Endothelial cell of umbilical vein (primary cell): ENCODE measurements at regions not wholly inside any gene's neighbourhood (a gene's known extent, or its start where the extent isn't known, plus 50 kb on each side); places are given as distances from the start of the nearest gene placed in this dataset.

Experiments used
- EZH2 ChIP-seq: IDR thresholded peaks from 2 replicates; pipeline ENCODE4 v1.6.1; 2012; ENCODE audit warnings: borderline replicate concordance, low read depth, mild to moderate bottlenecking, moderate library complexity, low read length, inconsistent platforms; ENCODE audit not compliant: severe bottlenecking
- FOS ChIP-seq: IDR thresholded peaks from 2 replicates; pipeline ENCODE4 v1.6.1; 2011; ENCODE audit warnings: mild to moderate bottlenecking, low read length, moderate library complexity, borderline replicate concordance; ENCODE audit not compliant: insufficient read depth
- GATA2 ChIP-seq: IDR thresholded peaks from 2 replicates; pipeline ENCODE4 v1.7.0; 2011; ENCODE audit warnings: low read depth, mild to moderate bottlenecking, moderate library complexity, mixed read lengths, low read length; ENCODE audit not compliant: insufficient read length, insufficient read depth
- JUN ChIP-seq: IDR thresholded peaks from 2 replicates; pipeline ENCODE4 v1.6.1; 2011; ENCODE audit warnings: borderline replicate concordance, low read depth; ENCODE audit not compliant: insufficient read length, insufficient read depth
- MAX ChIP-seq: IDR thresholded peaks from 2 replicates; pipeline ENCODE4 v1.6.1; 2011; ENCODE audit not compliant: insufficient read depth, insufficient read length
- MYC ChIP-seq: IDR thresholded peaks from one replicate; pipeline ENCODE4 v1.6.1; 2011; ENCODE audit warnings: mild to moderate bottlenecking, low read depth, low read length
- POLR2A ChIP-seq: IDR thresholded peaks from 2 replicates; pipeline ENCODE4 v1.6.1; 2012; ENCODE audit warnings: low read depth, mild to moderate bottlenecking, control low read depth, low read length
- POLR2AphosphoS5 ChIP-seq: IDR thresholded peaks from 2 replicates; pipeline ENCODE4 v1.6.1; 2012; ENCODE audit warnings: low read depth, mild to moderate bottlenecking, control low read depth, low read length, moderate library complexity; ENCODE audit not compliant: insufficient read depth
- TF ChIP-seq, protein P1 (sequence below), 2 donors: IDR thresholded peaks; 1 replicate in 1 of 2; 2 replicates in 1 of 2; pipeline ENCODE4 v1.5.1; 2011; ENCODE audit warnings: low read length in 2 of 2, mild to moderate bottlenecking in 2 of 2, moderate library complexity in 2 of 2, control low read depth in 1 of 2, inconsistent platforms in 1 of 2, low read depth in 1 of 2; ENCODE audit not compliant: insufficient read depth in 1 of 2; ENCODE audit errors: extremely low read depth in 1 of 2

DNA sequence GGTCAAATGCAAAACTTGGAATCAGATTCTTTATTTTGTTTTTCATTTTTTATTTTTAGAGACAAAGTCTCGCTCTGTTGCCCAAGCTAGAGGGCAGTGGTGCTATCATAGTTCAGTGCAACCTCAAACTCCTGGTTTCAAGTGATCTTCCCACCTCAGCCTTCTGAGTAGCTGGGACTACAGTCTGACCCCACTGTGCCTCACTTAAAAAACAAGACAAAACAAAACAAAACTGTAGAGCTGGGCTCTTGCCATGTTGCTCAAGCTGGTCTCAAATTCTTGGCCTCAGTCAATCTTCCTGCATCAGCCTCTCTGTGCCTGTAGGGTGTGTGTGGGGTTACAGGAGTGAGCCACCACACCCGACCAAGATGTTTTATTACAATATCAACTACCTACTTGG is 396.0 kb upstream of the USP24 start:
- TF ChIP-seq, protein P1, sequence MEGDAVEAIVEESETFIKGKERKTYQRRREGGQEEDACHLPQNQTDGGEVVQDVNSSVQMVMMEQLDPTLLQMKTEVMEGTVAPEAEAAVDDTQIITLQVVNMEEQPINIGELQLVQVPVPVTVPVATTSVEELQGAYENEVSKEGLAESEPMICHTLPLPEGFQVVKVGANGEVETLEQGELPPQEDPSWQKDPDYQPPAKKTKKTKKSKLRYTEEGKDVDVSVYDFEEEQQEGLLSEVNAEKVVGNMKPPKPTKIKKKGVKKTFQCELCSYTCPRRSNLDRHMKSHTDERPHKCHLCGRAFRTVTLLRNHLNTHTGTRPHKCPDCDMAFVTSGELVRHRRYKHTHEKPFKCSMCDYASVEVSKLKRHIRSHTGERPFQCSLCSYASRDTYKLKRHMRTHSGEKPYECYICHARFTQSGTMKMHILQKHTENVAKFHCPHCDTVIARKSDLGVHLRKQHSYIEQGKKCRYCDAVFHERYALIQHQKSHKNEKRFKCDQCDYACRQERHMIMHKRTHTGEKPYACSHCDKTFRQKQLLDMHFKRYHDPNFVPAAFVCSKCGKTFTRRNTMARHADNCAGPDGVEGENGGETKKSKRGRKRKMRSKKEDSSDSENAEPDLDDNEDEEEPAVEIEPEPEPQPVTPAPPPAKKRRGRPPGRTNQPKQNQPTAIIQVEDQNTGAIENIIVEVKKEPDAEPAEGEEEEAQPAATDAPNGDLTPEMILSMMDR (IDR thresholded peaks at IDR 0.05; ENCODE audit: extremely low read depth in 1 of 2, insufficient read depth in 1 of 2, low read depth in 1 of 2, low read length in 2 of 2) = no peak
- TF ChIP-seq POLR2A (no peak), POLR2AphosphoS5 (no peak), EZH2 (no peak), MAX (no peak), MYC (no peak), GATA2 (no peak), FOS (no peak), JUN (no peak)
